Panc1 (cell line): ENCODE measurements at regions not wholly inside any gene's neighbourhood (a gene's known extent, or its start where the extent isn't known, plus 50 kb on each side); places are given as distances from the start of the nearest gene placed in this dataset.

ENCODE experiments used
- ATAC-seq: fragments of 200-7000 bp; cut with Tn5 transposase; 2 replicates; pipeline ENCODE4 v1.9.1; 2020; ENCODE audit warnings: mild to moderate bottlenecking, moderate library complexity
- BruUV-seq: library from RNA; stranded (reverse); fragments of 400-500 nt; replicated peaks from 2 replicates; lab custom pipeline; 2021; lab: Mats Ljungman, UMichigan
- CTCF ChIA-PET: fragments of 300-600 bp; sonication (Branson Sonifier 250); formaldehyde crosslinking; loops from one replicate; lab custom pipeline; 2022; ENCODE audit warnings: antibody characterized with exemption; lab: Charles Lee
- POLR2A ChIA-PET: fragments of 300-600 bp; sonication (Branson Sonifier 250); formaldehyde crosslinking; loops from one replicate; lab custom pipeline; 2022; ENCODE audit warnings: antibody characterized with exemption; lab: Charles Lee
- DNase-seq: peaks from one replicate; pipeline ENCODE4 v3.0.0-alpha.2; 2010; ENCODE audit warnings: low read depth, low spot score
- H3K27ac ChIP-seq: 2 replicates; pipeline ENCODE4 v1.5.1; 2011; ENCODE audit warnings: mild to moderate bottlenecking, low read length, inconsistent platforms
- H3K27me3 ChIP-seq: fragments of 200-500 bp; sonication (Bioruptor generic); 2 replicates; pipeline ENCODE4 v1.6.0; 2014; ENCODE audit warnings: low read length, inconsistent platforms; ENCODE audit not compliant: control insufficient read depth, insufficient read depth
- H3K36me3 ChIP-seq: fragments of 200-500 bp; sonication (Bioruptor generic); 2 replicates; pipeline ENCODE4 v1.5.1; 2014; ENCODE audit warnings: inconsistent platforms, mild to moderate bottlenecking, low read length, moderate library complexity; ENCODE audit not compliant: control insufficient read depth, insufficient read depth
- H3K4me1 ChIP-seq: 2 replicates; pipeline ENCODE4 v1.5.1; 2011; ENCODE audit warnings: inconsistent platforms, mild to moderate bottlenecking, low read length, moderate library complexity; ENCODE audit not compliant: control insufficient read depth, insufficient read depth
- H3K4me3 ChIP-seq, 2 experiments: 2 replicates each; pipeline ENCODE4 v1.5.1; 2011 to 2012; ENCODE audit warnings: low read depth in 2 of 2, low read length in 2 of 2, mild to moderate bottlenecking in 2 of 2, inconsistent platforms in 1 of 2, moderate library complexity in 1 of 2
- H3K9me3 ChIP-seq: fragments of 200-500 bp; sonication (Bioruptor generic); 2 replicates; pipeline ENCODE4 v1.5.1; 2014; ENCODE audit warnings: low read depth, mild to moderate bottlenecking, inconsistent platforms, low read length, moderate library complexity; ENCODE audit not compliant: control insufficient read depth, insufficient read depth
- CTCF ChIP-seq: fragments of 450-650 bp; IDR thresholded peaks from 2 replicates; pipeline ENCODE4 v1.5.1; 2017; ENCODE audit warnings: mild to moderate bottlenecking
- POLR2AphosphoS5 ChIP-seq: IDR thresholded peaks from 2 replicates; pipeline ENCODE4 v1.6.1; 2012; ENCODE audit warnings: mild to moderate bottlenecking, low read depth, low read length, moderate library complexity
- SIN3A ChIP-seq: IDR thresholded peaks from 2 replicates; pipeline ENCODE4 v1.6.1; 2012; ENCODE audit warnings: low read depth, mild to moderate bottlenecking, low read length, moderate library complexity, borderline replicate concordance; ENCODE audit not compliant: insufficient read depth
- TCF7L2 ChIP-seq: IDR thresholded peaks from 2 replicates; pipeline ENCODE4 v1.6.1; 2011; ENCODE audit warnings: mild to moderate bottlenecking, low read depth, low read length, inconsistent platforms
- in situ Hi-C: cut with HindIII; loops from 2 replicates; pipeline ENCODE4 v1.10.0; 2016; ENCODE audit warnings: low sequenced_read_pairs, low pct_unique_long_range_greater_than_20kb
- intact Hi-C: fragments of 100-400 bp; cut with micrococcal nuclease; formaldehyde crosslinking; loops from one replicate; pipeline ENCODE4 v1.10.0; 2022; ENCODE audit not compliant: unreplicated experiment
- TF ChIP-seq, protein P1 (sequence below), 2 experiments: IDR thresholded peaks; 2 replicates each; pipeline ENCODE4 v1.6.1; 2011 to 2012; ENCODE audit warnings: low read depth in 2 of 2, control low read depth in 1 of 2, low read length in 1 of 2, mild to moderate bottlenecking in 1 of 2, moderate library complexity in 1 of 2; ENCODE audit not compliant: insufficient read depth in 1 of 2

- Histone ChIP-seq H3K4me1 (no peaks in the 10 kb centered on the region; the same call in 1 of the 2 replicates), H3K9me3 (no peaks in the 10 kb centered on the region), H3K36me3 (no peaks in the 10 kb centered on the region), H3K27ac (no peak overlapping the region), H3K4me3 (peak overlapping the region; percentile 39 to 56), H3K27me3 (peaks cover 20% of the 10 kb centered on the region)
- DNase-seq, result no peak
- ChIA-PET POLR2A (no interaction called here), CTCF (no interaction called here)
- in situ Hi-C loops, result no loop called here
- peak; percentile 74 for ATAC-seq
- no TSS peak for BruUV-seq
- TF ChIP-seq CTCF (peak; percentile 27; the same call in 1 of the 2 replicates), POLR2AphosphoS5 (no peak)
- intact Hi-C loops, result loop anchor here (5.0 to 10.0 kb wide), 4 partner anchors 65 to 655 kb away; no protein-coding TSS in a partner anchor
These were observed 141.9 kb upstream of the CTAGE1 start for GRCh38 chr18:22559414-22560274.

DNA sequence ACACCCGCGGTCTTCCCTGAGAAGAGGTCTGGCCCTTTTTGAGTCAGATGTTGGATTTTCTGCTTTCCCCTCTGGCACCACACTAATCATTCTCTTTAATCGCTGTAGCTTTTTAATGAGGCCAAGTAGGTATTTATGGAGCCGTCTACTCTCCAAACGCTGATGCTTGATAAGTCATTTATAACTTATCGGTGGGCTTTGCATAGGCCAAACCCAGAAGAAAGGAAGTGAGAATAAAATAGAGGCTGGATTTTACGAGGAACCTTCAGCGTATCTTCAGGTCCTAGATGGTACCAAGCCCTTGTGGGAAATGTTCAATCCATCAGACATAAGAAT lies 142.5 kb upstream of the CTAGE1 start:
- ATAC-seq, result no peak

DNA sequence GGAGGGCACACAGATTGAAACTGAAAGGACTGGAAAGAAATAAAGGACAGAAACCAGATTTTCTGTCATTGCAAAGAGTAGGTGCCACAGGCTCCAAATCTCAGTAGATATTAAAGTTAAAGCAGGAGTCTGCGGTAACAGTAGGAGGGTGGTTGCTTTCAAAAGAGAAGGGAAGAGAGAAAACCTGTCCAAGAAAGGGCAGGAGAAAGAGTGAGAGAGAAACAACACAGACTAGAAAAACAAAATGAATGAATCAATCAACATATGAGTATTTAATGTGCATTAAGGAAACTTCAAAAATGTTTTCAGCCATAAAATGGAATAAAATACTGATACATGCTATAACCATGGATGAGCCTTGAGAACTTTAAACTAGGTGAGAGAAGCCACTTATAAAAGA lies 143.1 kb upstream of the CTAGE1 start:
- no peaks in the 10 kb centered on the region for H3K9me3 ChIP-seq
- in situ Hi-C loops (no loop called here), intact Hi-C loops (loop anchor here (5.0 to 10.0 kb wide), 3 partner anchors 206 to 656 kb away; no protein-coding TSS in a partner anchor)
- ATAC-seq (no peak), DNase-seq (no peak)
- no peaks in the 10 kb centered on the region for H3K36me3 ChIP-seq
- no peak overlapping the region for H3K27ac ChIP-seq
- ChIA-PET POLR2A (no interaction called here), CTCF (no interaction called here)
- no TSS peak for BruUV-seq
- TF ChIP-seq TCF7L2 (no peak), CTCF (no peak), POLR2AphosphoS5 (no peak), SIN3A (no peak)
- TF ChIP-seq, protein P1, sequence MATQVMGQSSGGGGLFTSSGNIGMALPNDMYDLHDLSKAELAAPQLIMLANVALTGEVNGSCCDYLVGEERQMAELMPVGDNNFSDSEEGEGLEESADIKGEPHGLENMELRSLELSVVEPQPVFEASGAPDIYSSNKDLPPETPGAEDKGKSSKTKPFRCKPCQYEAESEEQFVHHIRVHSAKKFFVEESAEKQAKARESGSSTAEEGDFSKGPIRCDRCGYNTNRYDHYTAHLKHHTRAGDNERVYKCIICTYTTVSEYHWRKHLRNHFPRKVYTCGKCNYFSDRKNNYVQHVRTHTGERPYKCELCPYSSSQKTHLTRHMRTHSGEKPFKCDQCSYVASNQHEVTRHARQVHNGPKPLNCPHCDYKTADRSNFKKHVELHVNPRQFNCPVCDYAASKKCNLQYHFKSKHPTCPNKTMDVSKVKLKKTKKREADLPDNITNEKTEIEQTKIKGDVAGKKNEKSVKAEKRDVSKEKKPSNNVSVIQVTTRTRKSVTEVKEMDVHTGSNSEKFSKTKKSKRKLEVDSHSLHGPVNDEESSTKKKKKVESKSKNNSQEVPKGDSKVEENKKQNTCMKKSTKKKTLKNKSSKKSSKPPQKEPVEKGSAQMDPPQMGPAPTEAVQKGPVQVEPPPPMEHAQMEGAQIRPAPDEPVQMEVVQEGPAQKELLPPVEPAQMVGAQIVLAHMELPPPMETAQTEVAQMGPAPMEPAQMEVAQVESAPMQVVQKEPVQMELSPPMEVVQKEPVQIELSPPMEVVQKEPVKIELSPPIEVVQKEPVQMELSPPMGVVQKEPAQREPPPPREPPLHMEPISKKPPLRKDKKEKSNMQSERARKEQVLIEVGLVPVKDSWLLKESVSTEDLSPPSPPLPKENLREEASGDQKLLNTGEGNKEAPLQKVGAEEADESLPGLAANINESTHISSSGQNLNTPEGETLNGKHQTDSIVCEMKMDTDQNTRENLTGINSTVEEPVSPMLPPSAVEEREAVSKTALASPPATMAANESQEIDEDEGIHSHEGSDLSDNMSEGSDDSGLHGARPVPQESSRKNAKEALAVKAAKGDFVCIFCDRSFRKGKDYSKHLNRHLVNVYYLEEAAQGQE (IDR thresholded peaks at IDR 0.05; ENCODE audit: insufficient read depth in 1 of 2, low read depth in 2 of 2, low read length in 1 of 2), result no peak
- H3K4me3 ChIP-seq, result no peak overlapping the region
- H3K27me3 ChIP-seq, result peaks cover 20% of the 10 kb centered on the region
- H3K4me1 ChIP-seq, result no peaks in the 10 kb centered on the region; the same call in 1 of the 2 replicates

More for the DNA sequence above, 142.5 kb upstream of the CTAGE1 start:
- no peak overlapping the region for H3K27ac ChIP-seq
- H3K9me3 ChIP-seq, result no peaks in the 10 kb centered on the region
- H3K4me1 ChIP-seq, result no peaks in the 10 kb centered on the region; the same call in 1 of the 2 replicates
- no peak overlapping the region for H3K4me3 ChIP-seq
- in situ Hi-C loops, result no loop called here
- ChIA-PET POLR2A (no interaction called here), CTCF (no interaction called here)
- H3K36me3 ChIP-seq, result no peaks in the 10 kb centered on the region
- H3K27me3 ChIP-seq, result peaks cover 20% of the 10 kb centered on the region
- TF ChIP-seq SIN3A, result no peak
- no peak for TF ChIP-seq POLR2AphosphoS5
- TF ChIP-seq, protein P1 (IDR thresholded peaks at IDR 0.05; ENCODE audit: insufficient read depth in 1 of 2, low read depth in 2 of 2, low read length in 1 of 2), result no peak
- TF ChIP-seq TCF7L2, result no peak
- no peak for DNase-seq
- intact Hi-C loops, result loop anchor here (5.0 to 10.0 kb wide), 3 partner anchors 205 to 655 kb away; no protein-coding TSS in a partner anchor
- no TSS peak for BruUV-seq
